ENCODE measurements at regions not wholly inside any gene's neighbourhood (a gene's known extent, or its start where the extent isn't known, plus 50 kb on each side); places are given as distances from the start of the nearest gene placed in this dataset.

DNA sequence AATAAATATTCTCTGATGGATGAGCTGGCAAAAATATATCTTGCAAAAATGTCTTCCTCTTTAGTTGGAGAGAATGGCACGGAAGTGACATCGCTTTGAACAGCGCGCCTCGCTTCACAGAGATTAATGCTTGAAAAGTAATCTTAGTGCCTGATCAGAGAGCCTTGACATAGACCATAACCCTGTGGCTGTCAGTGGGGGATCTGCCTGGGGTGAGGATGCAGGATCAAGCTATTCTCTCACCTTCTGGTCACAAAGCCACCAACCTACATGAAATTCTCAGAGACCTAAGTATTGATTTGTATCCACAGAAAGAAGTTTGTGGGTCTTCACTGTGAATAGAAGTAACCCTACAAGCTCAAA is 492.6 kb downstream of the LMO4 start:
- Histone ChIP-seq H3K4me3 (ENCODE audit: low read depth in 2 of 2, low read length in 2 of 2) (no peak overlapping the region), H3K4me1 (ENCODE audit: control insufficient read depth, insufficient read depth, low read length) (no peaks in the 10 kb centered on the region), H3K27ac (ENCODE audit: low read length) (no peak overlapping the region), H3K27me3 (ENCODE audit: control insufficient read depth, insufficient read depth, low read length) (no peaks in the 10 kb centered on the region), H3K9me3 (ENCODE audit: control insufficient read depth, insufficient read depth, low read depth, low read length) (no peaks in the 10 kb centered on the region), H3K36me3 (ENCODE audit: control insufficient read depth, insufficient read depth, low read length) (no peaks in the 10 kb centered on the region)
- CTCF ChIA-PET, result no interaction called here
- intact Hi-C loops (cut with micrococcal nuclease; ENCODE audit: unreplicated experiment) (no loop called here), in situ Hi-C loops (cut with HindIII; ENCODE audit: low pct_unique_long_range_greater_than_20kb, low sequenced_read_pairs) (no loop called here)
- TF ChIP-seq TCF7L2 (IDR thresholded peaks at IDR 0.05; ENCODE audit: low read depth, low read length) (no peak), SIN3A (IDR thresholded peaks at IDR 0.05; ENCODE audit: borderline replicate concordance, insufficient read depth, low read depth, low read length) (no peak), POLR2AphosphoS5 (IDR thresholded peaks at IDR 0.05; ENCODE audit: low read depth, low read length) (no peak)
- TF ChIP-seq, protein P1, sequence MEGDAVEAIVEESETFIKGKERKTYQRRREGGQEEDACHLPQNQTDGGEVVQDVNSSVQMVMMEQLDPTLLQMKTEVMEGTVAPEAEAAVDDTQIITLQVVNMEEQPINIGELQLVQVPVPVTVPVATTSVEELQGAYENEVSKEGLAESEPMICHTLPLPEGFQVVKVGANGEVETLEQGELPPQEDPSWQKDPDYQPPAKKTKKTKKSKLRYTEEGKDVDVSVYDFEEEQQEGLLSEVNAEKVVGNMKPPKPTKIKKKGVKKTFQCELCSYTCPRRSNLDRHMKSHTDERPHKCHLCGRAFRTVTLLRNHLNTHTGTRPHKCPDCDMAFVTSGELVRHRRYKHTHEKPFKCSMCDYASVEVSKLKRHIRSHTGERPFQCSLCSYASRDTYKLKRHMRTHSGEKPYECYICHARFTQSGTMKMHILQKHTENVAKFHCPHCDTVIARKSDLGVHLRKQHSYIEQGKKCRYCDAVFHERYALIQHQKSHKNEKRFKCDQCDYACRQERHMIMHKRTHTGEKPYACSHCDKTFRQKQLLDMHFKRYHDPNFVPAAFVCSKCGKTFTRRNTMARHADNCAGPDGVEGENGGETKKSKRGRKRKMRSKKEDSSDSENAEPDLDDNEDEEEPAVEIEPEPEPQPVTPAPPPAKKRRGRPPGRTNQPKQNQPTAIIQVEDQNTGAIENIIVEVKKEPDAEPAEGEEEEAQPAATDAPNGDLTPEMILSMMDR (IDR thresholded peaks at IDR 0.05), result no peak
- TF ChIP-seq, protein P2, sequence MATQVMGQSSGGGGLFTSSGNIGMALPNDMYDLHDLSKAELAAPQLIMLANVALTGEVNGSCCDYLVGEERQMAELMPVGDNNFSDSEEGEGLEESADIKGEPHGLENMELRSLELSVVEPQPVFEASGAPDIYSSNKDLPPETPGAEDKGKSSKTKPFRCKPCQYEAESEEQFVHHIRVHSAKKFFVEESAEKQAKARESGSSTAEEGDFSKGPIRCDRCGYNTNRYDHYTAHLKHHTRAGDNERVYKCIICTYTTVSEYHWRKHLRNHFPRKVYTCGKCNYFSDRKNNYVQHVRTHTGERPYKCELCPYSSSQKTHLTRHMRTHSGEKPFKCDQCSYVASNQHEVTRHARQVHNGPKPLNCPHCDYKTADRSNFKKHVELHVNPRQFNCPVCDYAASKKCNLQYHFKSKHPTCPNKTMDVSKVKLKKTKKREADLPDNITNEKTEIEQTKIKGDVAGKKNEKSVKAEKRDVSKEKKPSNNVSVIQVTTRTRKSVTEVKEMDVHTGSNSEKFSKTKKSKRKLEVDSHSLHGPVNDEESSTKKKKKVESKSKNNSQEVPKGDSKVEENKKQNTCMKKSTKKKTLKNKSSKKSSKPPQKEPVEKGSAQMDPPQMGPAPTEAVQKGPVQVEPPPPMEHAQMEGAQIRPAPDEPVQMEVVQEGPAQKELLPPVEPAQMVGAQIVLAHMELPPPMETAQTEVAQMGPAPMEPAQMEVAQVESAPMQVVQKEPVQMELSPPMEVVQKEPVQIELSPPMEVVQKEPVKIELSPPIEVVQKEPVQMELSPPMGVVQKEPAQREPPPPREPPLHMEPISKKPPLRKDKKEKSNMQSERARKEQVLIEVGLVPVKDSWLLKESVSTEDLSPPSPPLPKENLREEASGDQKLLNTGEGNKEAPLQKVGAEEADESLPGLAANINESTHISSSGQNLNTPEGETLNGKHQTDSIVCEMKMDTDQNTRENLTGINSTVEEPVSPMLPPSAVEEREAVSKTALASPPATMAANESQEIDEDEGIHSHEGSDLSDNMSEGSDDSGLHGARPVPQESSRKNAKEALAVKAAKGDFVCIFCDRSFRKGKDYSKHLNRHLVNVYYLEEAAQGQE (IDR thresholded peaks at IDR 0.05; ENCODE audit: insufficient read depth in 1 of 2, low read depth in 2 of 2, low read length in 1 of 2), result no peak
- POLR2A ChIA-PET, result no interaction called here
- no TSS peak for BruUV-seq (replicated peaks)
- no peak for DNase-seq (ENCODE audit: low read depth, low spot score)
- no peak for ATAC-seq

DNA sequence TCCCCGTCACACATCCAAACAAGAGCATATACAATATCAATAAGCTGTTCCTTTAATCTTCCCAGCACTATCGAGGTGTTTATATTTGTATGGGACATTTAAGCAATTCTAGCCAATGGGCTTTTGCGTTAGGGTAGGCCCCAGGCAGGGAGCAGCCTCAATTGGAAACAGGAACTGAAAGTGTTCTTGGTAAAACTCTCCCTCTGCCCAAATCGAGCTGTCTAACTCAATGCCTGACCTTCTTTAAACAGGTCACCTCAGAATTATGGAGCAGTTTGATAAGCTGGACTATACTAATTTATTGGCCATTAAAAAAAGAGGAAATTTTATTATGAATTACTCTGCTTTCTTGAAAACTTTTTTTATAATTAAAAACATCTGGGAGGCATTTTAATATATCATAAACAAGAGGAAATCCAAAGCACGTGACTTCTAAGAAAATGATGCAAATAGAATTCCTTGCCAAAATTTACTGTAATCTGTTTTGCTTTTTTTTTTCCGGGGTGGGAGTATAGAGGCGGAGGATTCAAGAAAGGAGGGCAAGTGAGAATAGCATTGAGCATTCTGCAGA is 498.1 kb downstream of the LMO4 start:
- no peak for DNase-seq (ENCODE audit: low read depth, low spot score)
- in situ Hi-C loops (cut with HindIII; ENCODE audit: low pct_unique_long_range_greater_than_20kb, low sequenced_read_pairs), result no loop called here

More for the DNA sequence above, 498.1 kb downstream of the LMO4 start:
- H3K27me3 ChIP-seq (ENCODE audit: control insufficient read depth, insufficient read depth, low read length), result no peaks in the 10 kb centered on the region
- ChIA-PET CTCF (no interaction called here), POLR2A (interaction anchor here (0.6 kb wide), 1 partner anchor 102 kb away, joined by 4 read pairs; no protein-coding TSS in a partner anchor)
- H3K4me3 ChIP-seq (ENCODE audit: low read depth in 2 of 2, low read length in 2 of 2), result no peak overlapping the region
- no peak overlapping the region for H3K27ac ChIP-seq (ENCODE audit: low read length)
- H3K4me1 ChIP-seq (ENCODE audit: control insufficient read depth, insufficient read depth, low read length), result no peaks in the 10 kb centered on the region
- ATAC-seq, result no peak
- TF ChIP-seq SIN3A (IDR thresholded peaks at IDR 0.05; ENCODE audit: borderline replicate concordance, insufficient read depth, low read depth, low read length) (no peak), POLR2AphosphoS5 (IDR thresholded peaks at IDR 0.05; ENCODE audit: low read depth, low read length) (no peak), TCF7L2 (IDR thresholded peaks at IDR 0.05; ENCODE audit: low read depth, low read length) (no peak)
- TF ChIP-seq, protein P1 (IDR thresholded peaks at IDR 0.05), result no peak
- TF ChIP-seq, protein P2 (IDR thresholded peaks at IDR 0.05; ENCODE audit: insufficient read depth in 1 of 2, low read depth in 2 of 2, low read length in 1 of 2), result no peak
- intact Hi-C loops (cut with micrococcal nuclease; ENCODE audit: unreplicated experiment), result no loop called here
- no TSS peak for BruUV-seq (replicated peaks)
- H3K36me3 ChIP-seq (ENCODE audit: control insufficient read depth, insufficient read depth, low read length), result no peaks in the 10 kb centered on the region
- H3K9me3 ChIP-seq (ENCODE audit: control insufficient read depth, insufficient read depth, low read depth, low read length), result no peaks in the 10 kb centered on the region

Measured in Panc1 (cell line).